ENCODE measurements at regions not wholly inside any gene's neighbourhood (a gene's known extent, or its start where the extent isn't known, plus 50 kb on each side); places are given as distances from the start of the nearest gene placed in this dataset.

DNA sequence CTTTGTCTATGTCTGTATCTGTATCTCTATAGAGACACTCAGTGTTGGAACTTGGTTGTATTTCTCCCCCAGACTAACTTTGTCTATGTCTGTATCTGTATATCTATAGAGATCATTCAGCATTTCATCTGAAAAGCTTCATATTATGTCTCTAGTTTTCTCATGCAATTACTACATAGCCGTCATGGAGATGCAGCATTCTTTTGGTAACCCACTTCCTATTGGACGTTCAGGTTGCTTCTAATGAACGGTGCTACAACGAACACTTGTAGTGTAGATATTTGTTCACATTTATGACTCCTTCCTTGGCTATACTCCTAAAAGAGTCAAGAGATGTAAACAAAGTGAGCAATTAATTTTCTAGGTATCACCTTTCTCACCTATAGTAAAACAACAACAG lies 81.5 kb upstream of the KCNA1 start:
- TF ChIP-seq, protein P1, sequence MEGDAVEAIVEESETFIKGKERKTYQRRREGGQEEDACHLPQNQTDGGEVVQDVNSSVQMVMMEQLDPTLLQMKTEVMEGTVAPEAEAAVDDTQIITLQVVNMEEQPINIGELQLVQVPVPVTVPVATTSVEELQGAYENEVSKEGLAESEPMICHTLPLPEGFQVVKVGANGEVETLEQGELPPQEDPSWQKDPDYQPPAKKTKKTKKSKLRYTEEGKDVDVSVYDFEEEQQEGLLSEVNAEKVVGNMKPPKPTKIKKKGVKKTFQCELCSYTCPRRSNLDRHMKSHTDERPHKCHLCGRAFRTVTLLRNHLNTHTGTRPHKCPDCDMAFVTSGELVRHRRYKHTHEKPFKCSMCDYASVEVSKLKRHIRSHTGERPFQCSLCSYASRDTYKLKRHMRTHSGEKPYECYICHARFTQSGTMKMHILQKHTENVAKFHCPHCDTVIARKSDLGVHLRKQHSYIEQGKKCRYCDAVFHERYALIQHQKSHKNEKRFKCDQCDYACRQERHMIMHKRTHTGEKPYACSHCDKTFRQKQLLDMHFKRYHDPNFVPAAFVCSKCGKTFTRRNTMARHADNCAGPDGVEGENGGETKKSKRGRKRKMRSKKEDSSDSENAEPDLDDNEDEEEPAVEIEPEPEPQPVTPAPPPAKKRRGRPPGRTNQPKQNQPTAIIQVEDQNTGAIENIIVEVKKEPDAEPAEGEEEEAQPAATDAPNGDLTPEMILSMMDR (conservative IDR thresholded peaks at IDR 0.05; ENCODE audit: low read length), result no peak
- TF ChIP-seq EZH2phosphoT487 (IDR thresholded peaks at IDR 0.05; ENCODE audit: borderline replicate concordance, low read depth, low read length), result no peak

Measured in OCI-LY7 (cell line).